Activated CD4-positive, alpha-beta T cell treated with anti-CD3 and anti-CD28 coated beads, Interleukin-2, amount 50 U/mL, for 16 hours (primary cell): ENCODE measurements at regions not wholly inside any gene's neighbourhood (a gene's known extent, or its start where the extent isn't known, plus 50 kb on each side); places are given as distances from the start of the nearest gene placed in this dataset.

Experiments used
- DNase-seq: peaks from one replicate; pipeline ENCODE4 v3.0.0-alpha.2; 2020

GRCh38 chr4:153141238-153141637 is 63.0 kb upstream of the TRIM2 start:
- no peak for DNase-seq

DNA sequence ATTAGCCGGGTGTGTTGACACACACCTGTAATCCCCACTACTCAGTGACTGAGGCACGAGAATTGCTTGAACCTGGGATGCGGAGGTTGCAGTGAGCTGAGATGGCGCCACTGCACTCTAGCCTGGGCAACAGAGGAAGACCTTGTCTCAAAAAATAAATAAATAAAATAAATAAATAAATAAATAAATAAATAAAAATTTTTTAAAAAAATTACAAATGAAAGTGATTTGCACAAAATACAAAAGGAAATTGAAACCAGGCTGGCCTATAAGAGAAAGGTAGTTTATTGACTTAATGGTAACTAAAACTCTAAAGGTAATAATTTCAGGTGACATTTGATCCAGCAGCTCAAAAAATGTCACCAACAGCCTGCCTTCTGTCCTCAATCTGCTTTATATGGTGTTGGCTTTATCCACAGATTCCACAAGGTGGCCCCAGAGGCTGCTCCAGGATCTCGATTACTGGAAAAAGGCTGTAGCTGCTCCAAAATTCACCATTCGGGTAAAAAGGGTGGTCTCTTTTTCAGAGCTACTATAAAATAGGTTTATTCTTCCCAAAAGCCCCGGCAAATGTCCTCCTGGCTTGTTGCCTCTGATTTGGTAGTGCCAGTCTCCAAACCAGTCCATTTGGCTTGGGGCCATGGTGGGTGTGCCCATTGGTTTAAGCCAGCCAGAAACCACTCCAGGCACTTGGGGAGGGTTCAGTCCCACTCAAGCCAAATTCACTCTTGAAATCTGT is 61.4 kb upstream of the TRIM2 start:
- DNase-seq = peak; percentile 53

DNA sequence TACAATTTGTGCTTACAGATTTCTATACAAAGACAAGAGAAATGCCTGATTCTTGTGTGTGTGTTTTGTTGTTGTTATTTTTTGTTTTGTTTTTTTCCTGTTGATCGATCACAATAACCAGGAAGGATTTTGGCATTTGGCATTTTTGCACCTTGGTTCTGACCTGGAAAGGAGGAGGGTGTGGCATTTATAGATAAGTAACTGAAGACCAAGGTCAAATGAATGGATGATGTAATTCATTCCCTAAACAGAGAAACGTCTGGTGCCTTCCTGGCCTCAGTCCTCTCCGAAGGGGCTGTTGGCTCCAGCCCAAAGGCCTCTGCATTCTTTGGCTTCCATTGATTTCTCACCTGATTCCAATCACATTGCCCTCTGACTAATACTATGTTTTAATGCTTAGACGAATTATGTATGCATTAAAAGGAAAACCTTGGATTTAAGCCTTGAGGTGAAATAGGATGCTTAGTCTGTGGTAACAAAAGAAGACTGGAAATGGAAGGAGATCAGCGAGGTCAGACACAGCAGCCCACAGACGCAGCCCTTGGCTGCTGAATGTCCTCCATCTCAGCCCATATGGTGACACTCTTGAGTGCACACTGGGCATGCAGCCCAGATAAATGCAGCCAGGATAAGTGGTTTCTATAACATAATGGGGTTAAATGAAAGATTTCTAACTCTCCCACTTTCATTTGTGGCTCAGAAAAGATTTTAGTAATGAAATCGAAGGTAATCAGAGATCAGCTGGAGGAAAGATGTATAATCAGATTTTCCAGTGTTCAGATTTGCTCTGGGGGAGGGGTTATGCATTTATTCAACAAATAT is 60.5 kb upstream of the TRIM2 start:
- DNase-seq = no peak

GRCh38 chr4:153146031-153146430 is 58.2 kb upstream of the TRIM2 start:
- no peak for DNase-seq

- no peak for DNase-seq
Measured at GRCh38 chr4:153146961-153147360, 57.3 kb upstream of the TRIM2 start.

- no peak for DNase-seq
Measured at GRCh38 chr4:153148791-153149190, 55.5 kb upstream of the TRIM2 start.

DNA sequence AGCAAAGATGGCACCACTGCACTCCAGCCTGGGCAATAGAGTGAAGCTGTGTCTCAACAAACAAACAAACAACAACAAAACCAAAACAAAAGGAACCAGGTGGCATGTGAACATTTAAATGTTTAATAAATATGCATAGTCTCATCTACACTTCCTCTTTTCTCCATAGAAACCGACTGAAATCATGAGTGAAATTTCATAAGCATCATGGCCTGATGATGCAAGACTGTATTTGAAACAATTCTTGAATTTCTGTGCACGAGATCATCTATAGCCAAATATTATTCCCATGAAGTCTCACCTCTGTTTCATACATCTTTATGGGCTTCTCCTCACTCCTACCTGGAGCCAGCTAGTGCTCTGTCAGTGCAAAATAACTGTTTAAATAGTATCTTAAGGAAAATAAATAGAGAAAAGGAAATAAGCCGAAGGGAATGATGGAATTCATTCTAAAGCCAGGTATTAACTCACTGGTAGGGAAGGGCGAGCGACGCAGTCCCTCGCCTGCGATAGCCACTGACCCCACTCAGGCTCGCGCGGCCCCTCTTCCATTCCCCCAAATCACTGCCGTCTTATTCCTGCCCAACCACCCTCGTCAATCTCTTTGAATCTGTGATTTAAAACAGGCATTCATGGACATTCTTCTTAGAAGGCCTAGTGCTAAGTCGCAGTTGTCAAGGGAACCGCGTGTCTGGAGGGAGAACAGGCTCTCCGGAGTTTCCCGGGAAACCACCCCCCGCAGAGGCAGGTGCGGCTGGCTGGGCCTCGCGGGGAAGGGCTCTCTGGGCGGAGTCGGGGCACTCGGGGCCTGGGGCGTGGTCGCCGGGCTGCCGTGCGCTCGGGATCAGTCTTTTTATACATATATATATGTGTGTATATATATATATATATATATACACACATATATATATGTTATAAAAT is 52.4 kb upstream of the TRIM2 start:
- DNase-seq = no peak

GRCh38 chr4:153152501-153153338 is 51.5 kb upstream of the TRIM2 start:
- DNase-seq = peak; percentile 58

GRCh38 chr4:153153339-153153871 is 50.8 kb upstream of the TRIM2 start:
- DNase-seq = peak; percentile 77

DNA sequence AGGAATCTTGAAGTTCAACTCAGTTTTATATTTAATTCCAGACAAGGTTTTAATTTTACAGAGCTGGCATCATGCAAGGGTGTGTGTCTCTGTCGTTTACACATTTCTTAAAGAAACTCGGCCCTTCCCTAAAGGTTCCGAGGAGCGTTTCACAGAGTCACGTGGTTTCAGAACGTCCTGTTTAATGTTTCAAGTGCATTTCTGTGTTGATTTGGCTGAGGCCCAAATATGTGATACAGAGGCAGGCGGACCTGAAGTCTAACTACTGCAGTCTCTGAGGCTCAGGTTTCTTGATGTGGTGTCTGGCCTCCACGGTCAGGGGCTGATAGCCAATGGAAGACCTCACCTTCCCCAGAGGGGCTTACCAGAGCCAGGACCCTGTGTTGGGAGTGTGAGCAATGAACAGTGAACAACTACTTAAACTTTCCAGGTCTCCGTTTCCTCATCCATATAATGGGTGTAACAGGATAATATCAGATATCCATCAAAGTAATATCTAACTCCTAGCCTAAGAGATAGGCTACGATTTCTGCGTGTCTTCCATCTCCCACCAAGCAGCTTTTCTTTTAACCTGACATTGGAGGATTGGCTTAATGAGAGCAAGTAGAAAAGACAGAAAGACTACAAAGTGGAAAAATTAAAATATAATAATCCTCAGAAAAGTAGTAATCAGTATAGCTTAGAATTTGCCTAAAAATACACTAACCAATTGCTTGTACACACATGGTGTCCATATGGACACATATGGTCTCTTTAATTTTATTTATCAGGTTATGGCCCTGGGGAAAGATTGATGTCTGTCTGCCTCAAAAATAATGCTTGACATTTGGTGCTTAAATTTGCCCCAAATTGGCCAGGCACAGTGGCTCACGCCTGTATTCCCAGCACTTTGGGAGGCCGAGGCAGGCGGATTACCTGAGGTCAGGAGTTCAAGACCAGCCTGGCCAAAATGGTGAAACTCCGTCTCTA is 50.0 kb upstream of the TRIM2 start:
- DNase-seq = peak; percentile 27
